GM10266 (cell line): ENCODE measurements at regions not wholly inside any gene's neighbourhood (a gene's known extent, or its start where the extent isn't known, plus 50 kb on each side); places are given as distances from the start of the nearest gene placed in this dataset.

Source experiments
- DNase-seq: peaks from one replicate; pipeline ENCODE4 v3.0.0; 2012; ENCODE audit errors: extremely low spot score
- CTCF ChIP-seq: IDR thresholded peaks from 2 replicates; pipeline ENCODE4 v1.5.1; 2012; ENCODE audit warnings: mild to moderate bottlenecking, low read depth; ENCODE audit not compliant: control insufficient read depth, insufficient read depth; ENCODE audit errors: missing control alignments

- TF ChIP-seq CTCF, result no peak
- DNase-seq, result no peak
These were observed 205.4 kb upstream of the BMP2 start for GRCh38 chr20:6562111-6562510.

GRCh38 chr20:6560978-6561377 is 206.5 kb upstream of the BMP2 start:
- DNase-seq, result no peak
- TF ChIP-seq CTCF, result no peak

GRCh38 chr20:6559791-6560190 is 207.7 kb upstream of the BMP2 start:
- DNase-seq, result no peak
- TF ChIP-seq CTCF, result no peak

- no peak for DNase-seq
These were observed 209.1 kb upstream of the BMP2 start for GRCh38 chr20:6558341-6558740.

GRCh38 chr20:6533761-6534479 is 233.6 kb upstream of the BMP2 start:
- TF ChIP-seq CTCF, result no peak
- DNase-seq, result no peak

More at GRCh38 chr20:6558341-6558740, 209.1 kb upstream of the BMP2 start:
- TF ChIP-seq CTCF, result no peak

- no peak for TF ChIP-seq CTCF
- no peak for DNase-seq
These were observed 234.1 kb upstream of the BMP2 start for GRCh38 chr20:6533351-6533750.

GRCh38 chr20:6530779-6531315 is 236.6 kb upstream of the BMP2 start:
- no peak for DNase-seq
- no peak for TF ChIP-seq CTCF
